KMS-11 (cell line): ENCODE measurements at regions not wholly inside any gene's neighbourhood (a gene's known extent, or its start where the extent isn't known, plus 50 kb on each side); places are given as distances from the start of the nearest gene placed in this dataset.

ENCODE experiments used
- H2AFZ ChIP-seq: fragments of 200-600 bp; sonication (generic); 2 replicates; pipeline ENCODE4 v1.6.1; 2016; ENCODE audit warnings: antibody characterized with exemption, mixed run types, low read depth
- H3K27ac ChIP-seq: fragments of 200-600 bp; sonication (generic); 2 replicates; pipeline ENCODE4 v1.6.1; 2016; ENCODE audit warnings: mild to moderate bottlenecking, mixed run types
- H3K27me3 ChIP-seq: fragments of 200-600 bp; sonication (generic); 2 replicates; pipeline ENCODE4 v1.6.1; 2017; ENCODE audit warnings: mild to moderate bottlenecking, low read depth, mixed run types, moderate library complexity; ENCODE audit not compliant: insufficient read depth
- H3K36me3 ChIP-seq: fragments of 200-600 bp; sonication (generic); 2 replicates; pipeline ENCODE4 v1.6.1; 2017; ENCODE audit warnings: mild to moderate bottlenecking, mixed run types; ENCODE audit not compliant: insufficient read depth
- H3K4me1 ChIP-seq: fragments of 200-600 bp; sonication (generic); 2 replicates; pipeline ENCODE4 v1.6.1; 2016; ENCODE audit warnings: mild to moderate bottlenecking, low read depth, mixed run types; ENCODE audit not compliant: poor library complexity, severe bottlenecking
- H3K4me2 ChIP-seq: fragments of 200-600 bp; sonication (generic); 2 replicates; pipeline ENCODE4 v1.7.0; 2016; ENCODE audit warnings: mild to moderate bottlenecking, mixed run types
- H3K4me3 ChIP-seq: fragments of 200-600 bp; sonication (generic); IDR thresholded peaks from 2 replicates; pipeline ENCODE4 v1.6.1; 2017; ENCODE audit warnings: low read depth, low read length, mixed read lengths; ENCODE audit not compliant: insufficient read depth
- H3K79me2 ChIP-seq: fragments of 200-600 bp; sonication (generic); 2 replicates; pipeline ENCODE4 v1.6.1; 2016; ENCODE audit warnings: low read depth, mixed run types; ENCODE audit not compliant: insufficient read depth
- H3K9ac ChIP-seq: fragments of 200-600 bp; sonication (generic); 2 replicates; pipeline ENCODE4 v1.6.1; 2016; ENCODE audit warnings: mild to moderate bottlenecking, mixed run types
- H4K20me1 ChIP-seq: fragments of 200-600 bp; sonication (generic); 2 replicates; pipeline ENCODE4 v1.6.1; 2016; ENCODE audit warnings: mild to moderate bottlenecking, mixed run types; ENCODE audit not compliant: insufficient read depth
- CTCF ChIP-seq: fragments of 200-600 bp; sonication (generic); conservative IDR thresholded peaks from 2 replicates; pipeline ENCODE4 v1.6.1; 2017; ENCODE audit warnings: low read depth, mild to moderate bottlenecking, antibody characterized with exemption, low read length, moderate library complexity, mixed read lengths

DNA sequence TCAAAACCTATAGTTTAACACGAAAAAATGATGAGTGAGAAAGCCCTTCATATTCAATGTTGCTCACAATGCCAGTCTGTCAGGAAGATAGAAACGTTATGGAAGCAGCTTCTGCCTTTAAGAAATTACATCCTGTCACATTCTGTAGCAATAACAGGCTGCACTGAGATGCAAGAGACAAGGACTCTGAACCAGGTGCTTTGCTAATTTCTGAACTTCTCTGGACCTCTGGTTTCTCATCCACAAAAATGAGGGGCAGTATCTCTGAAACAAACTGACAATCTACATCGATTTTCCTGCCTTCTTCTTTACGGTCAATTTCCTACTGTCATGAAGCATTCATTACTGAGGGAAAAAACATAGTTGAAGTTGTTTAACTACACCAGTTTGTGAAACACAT is 234.0 kb downstream of the SNX13 start:
- Histone ChIP-seq H3K36me3 (no peaks in the 10 kb centered on the region), H3K27me3 (no peaks in the 10 kb centered on the region), H3K4me2 (peak overlapping the region; percentile 29), H3K79me2 (no peaks in the 10 kb centered on the region), H2AFZ (peak overlapping the region; percentile 27; the same call in 1 of the 2 replicates), H3K4me1 (peaks cover 65% of the 10 kb centered on the region), H3K9ac (0 out of 2 replicates have a peak overlapping the region, but pooled peaks have one; percentile 3), H4K20me1 (no peaks in the 10 kb centered on the region), H3K27ac (peak overlapping the region; percentile 29), H3K4me3 (no peak overlapping the region)
- no peak for TF ChIP-seq CTCF

DNA sequence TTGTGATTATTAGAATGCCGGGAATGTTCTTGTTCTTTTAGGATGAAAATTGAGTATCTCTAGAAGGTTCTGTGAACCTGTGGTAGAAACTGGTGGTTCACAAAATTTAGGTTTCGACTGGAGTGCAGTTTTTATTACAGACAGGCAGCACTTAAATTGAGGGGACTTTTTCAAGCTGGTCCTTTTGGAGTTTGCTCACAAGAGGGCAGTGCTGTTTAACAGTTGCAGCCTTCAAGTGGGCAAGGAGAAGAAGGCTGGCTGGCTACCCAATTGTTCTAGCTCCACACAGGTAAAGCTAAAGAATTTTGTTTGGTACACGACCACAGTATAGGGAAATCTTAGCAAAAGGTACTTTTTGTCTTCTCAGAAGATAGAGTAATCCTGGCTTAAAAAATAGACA is 233.6 kb downstream of the SNX13 start:
- peak overlapping the region; percentile 27; the same call in 1 of the 2 replicates for H2AFZ ChIP-seq
- H3K4me1 ChIP-seq = peaks cover 69% of the 10 kb centered on the region
- TF ChIP-seq CTCF = peak; percentile 85
- H3K79me2 ChIP-seq = no peaks in the 10 kb centered on the region
- H3K4me3 ChIP-seq = no peak overlapping the region
- no peaks in the 10 kb centered on the region for H4K20me1 ChIP-seq
- H3K9ac ChIP-seq = 0 out of 2 replicates have a peak overlapping the region, but pooled peaks have one; percentile 3
- H3K36me3 ChIP-seq = no peaks in the 10 kb centered on the region
- H3K27ac ChIP-seq = peak overlapping the region; percentile 29
- H3K27me3 ChIP-seq = no peaks in the 10 kb centered on the region
- H3K4me2 ChIP-seq = peak overlapping the region; percentile 29

- TF ChIP-seq CTCF = no peak
- Histone ChIP-seq H3K4me2 (peak overlapping the region; percentile 29), H3K9ac (peak overlapping the region; percentile 22), H2AFZ (peak overlapping the region; percentile 60), H3K4me1 (peaks cover 74% of the 10 kb centered on the region), H3K79me2 (no peaks in the 10 kb centered on the region), H3K27me3 (no peaks in the 10 kb centered on the region), H3K36me3 (no peaks in the 10 kb centered on the region), H3K4me3 (no peak overlapping the region), H3K27ac (peak overlapping the region; percentile 85), H4K20me1 (no peaks in the 10 kb centered on the region)
Measured at GRCh38 chr7:17709127-17709526, 231.2 kb downstream of the SNX13 start.

GRCh38 chr7:17709599-17709998 is 230.7 kb downstream of the SNX13 start:
- H3K4me3 ChIP-seq = no peak overlapping the region
- peaks cover 74% of the 10 kb centered on the region for H3K4me1 ChIP-seq
- no peak for TF ChIP-seq CTCF
- H4K20me1 ChIP-seq = no peaks in the 10 kb centered on the region
- peak overlapping the region; percentile 29 for H3K4me2 ChIP-seq
- no peaks in the 10 kb centered on the region for H3K27me3 ChIP-seq
- H3K27ac ChIP-seq = peak overlapping the region; percentile 85
- no peaks in the 10 kb centered on the region for H3K79me2 ChIP-seq
- peak overlapping the region; percentile 22 for H3K9ac ChIP-seq
- no peaks in the 10 kb centered on the region for H3K36me3 ChIP-seq
- H2AFZ ChIP-seq = peak overlapping the region; percentile 60
